GM18502 (cell line): ENCODE measurements at regions not wholly inside any gene's neighbourhood (a gene's known extent, or its start where the extent isn't known, plus 50 kb on each side); places are given as distances from the start of the nearest gene placed in this dataset.

Experiments used
- ATAC-seq: cut with Tn5 transposase; IDR thresholded peaks from one replicate; pipeline ENCODE4 v1.9.1; 2021; ENCODE audit warnings: mild to moderate bottlenecking; ENCODE audit not compliant: unreplicated experiment, poor library complexity

DNA sequence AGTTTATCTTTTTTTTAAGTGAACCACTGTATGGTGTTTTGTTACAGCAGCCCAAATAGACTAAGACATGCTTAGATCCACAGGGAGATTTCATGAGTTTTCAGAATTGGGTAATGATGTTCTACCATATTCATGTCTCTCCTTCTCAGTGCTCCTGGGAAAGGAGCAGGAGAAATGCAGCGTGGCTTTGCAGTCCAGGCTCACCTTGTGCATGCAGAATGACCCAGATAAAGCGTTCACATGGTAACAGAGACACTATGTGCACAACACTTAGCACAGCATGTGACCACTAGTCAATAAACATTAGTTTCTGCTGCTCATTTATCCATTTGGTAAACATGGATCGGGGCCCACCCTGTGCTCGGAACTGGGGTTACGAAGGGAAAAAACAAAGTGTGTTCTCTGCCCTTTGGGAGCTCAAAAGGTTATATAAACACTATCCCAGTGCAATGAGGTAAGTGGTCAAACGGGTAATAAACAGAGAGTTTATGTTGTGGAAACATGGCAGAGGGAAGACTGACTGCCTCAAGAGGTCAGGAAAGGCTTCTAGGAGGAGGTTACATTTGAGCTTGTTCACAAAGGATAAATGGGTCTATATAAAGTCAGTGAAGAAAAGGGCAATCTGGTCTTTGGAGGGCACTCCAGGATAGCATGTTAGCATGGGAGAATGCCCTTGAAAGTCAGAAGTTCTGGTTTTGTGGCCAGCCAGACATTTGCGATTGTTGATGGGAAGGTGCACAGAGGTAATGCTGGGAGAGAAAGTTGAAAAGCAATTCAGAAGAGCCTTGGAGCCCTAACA, 299.2 kb downstream of the TDRD15 start:
- no peak for ATAC-seq

DNA sequence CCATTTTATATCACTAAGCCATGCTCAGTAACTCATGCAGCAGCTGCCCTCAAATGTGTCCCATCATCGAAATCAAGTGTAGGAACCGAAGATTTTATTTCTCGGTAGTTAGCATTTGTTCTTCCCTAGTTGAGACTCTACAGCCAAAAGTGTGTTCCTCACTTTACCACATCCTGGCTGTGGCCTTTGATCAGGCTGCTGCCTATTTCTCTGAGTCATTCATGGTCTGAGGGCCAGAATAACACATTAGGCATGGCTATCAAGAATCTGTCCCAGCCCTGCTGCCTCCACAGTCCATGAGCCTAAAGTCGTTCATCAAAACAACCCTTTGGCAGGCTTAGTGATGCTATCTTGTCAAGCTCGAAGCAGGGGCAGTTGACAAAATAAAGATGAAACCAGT, 300.1 kb downstream of the TDRD15 start:
- no peak for ATAC-seq

DNA sequence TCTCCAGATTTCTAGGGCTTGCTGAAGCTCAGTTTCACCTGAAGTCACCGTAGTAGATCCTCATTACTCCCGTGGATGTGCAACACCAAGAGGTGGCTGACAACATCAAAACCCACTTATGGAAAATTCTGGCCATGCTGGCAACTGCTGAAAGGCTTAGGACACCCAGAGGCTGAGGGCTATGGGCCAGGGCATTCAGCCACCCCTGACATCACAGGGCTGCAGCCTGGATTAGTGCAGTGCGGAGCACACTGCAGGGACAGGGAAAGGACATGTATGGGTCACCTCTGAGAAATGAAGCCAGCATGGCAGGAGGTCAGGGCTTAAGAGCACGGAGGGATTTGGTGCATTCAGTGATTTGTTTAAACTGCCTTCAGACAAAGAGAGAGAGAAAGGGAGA, 300.6 kb downstream of the TDRD15 start:
- ATAC-seq, result no peak

DNA sequence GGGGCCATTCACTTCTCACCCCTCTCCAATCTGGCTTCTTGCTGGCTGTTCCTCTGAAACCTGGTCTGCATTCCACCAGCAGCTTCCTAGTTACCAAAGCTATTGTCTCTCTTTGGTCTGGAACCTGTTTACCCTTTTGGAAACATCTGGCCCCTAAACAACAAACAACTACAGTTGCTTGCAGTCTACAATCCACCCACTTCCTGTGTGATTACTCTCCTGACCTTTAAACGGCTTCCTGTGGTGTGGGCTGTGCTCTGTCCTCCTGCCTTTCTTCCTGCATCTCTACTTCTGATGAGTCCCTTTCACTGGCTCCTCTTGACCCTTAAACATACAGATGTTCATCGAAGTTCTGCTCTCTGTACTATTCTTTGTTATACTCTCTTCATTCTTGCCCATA, 303.8 kb downstream of the TDRD15 start:
- no peak for ATAC-seq

DNA sequence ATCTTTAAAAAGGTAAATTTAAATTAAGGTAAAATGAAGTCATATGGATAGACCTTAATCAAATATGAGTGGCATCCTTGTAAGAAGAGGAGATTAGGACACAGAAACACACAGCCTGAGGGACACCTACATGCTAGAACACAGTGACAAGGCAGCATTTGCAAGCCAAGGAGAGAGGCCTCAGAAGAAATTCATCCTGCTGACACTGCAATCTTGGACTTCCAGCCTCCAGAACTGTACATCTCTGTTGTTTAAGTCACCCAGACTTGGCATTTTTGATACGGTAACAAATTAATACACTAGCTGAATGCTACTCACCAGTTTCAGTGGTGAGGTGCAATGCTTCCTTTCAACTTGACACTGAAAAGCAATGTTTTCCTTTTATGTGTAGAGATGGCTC, 305.0 kb downstream of the TDRD15 start:
- no peak for ATAC-seq

DNA sequence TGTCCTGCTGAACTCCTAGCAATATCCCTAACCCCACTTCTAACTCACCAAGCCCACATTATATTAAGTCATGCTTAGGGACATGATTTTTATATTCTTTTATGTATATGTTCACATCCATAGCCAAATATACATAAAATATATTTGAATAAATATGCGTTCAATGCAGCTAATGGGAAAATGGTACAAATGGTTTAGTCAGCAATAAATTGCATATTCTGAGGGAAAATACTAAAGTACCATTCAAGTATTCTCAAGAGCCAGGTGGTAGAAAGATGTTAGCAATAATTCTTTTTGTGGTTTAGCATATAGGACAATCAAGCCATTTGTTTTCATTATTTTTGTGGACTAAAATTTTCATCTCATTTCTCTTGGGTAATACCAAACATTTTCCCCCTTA, 306.0 kb downstream of the TDRD15 start:
- ATAC-seq, result no peak

DNA sequence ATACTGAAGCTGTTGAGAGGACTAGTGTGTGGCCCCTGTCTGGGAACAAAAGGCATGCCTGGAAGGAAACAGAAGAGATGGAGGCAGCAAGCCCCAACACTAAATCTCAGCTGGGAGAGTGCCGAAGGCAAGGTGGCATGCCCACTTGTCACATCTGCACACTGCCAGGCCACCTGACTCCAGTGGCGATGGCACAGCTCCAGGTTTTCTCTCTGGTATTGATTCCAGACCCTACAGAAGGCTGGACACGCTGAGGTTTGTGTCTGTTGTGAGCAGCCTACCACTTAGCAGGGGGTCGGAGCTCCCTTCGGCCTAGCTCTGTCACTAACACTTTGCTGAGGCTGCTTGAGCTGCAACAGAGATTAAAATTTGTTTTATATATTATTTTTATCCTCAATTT, 307.3 kb downstream of the TDRD15 start:
- ATAC-seq, result no peak

DNA sequence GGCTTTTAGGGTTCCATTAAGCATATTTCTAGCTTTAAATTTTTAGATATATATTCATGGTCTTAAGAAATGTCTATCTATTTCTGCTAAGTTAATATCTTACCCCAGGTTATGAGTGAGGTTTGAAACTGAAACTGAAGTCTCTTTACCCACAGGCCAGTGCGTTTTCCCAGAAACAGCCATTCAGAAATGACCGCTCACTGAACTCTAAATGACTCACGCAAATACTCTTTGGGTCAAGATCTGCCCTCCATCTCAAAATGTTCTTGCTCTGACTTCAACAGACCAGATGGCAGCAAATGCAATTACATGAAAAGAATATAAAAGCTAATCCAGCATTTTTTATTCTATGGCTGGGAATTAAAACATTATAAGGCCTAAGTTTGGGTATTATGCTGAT, 315.2 kb downstream of the TDRD15 start:
- no peak for ATAC-seq

DNA sequence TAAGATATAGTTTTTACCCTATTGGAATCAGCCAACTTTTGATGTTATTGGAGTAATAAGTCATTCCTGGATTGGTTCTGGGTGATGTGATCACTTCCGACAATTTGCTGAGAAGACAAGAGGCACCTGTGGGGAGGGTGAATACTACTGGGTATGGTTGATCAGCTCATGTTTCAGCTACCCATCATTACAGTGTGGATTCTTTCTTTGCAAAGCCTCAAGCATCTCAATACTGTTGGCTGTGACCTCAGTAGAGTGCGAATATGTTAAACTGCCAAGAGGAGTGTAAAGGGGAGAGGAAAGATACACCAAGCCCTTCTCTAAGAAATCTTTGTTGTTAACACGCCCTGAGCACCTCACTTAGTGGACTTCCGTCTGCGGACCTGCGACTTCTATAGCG, 317.7 kb downstream of the TDRD15 start:
- ATAC-seq, result no peak

DNA sequence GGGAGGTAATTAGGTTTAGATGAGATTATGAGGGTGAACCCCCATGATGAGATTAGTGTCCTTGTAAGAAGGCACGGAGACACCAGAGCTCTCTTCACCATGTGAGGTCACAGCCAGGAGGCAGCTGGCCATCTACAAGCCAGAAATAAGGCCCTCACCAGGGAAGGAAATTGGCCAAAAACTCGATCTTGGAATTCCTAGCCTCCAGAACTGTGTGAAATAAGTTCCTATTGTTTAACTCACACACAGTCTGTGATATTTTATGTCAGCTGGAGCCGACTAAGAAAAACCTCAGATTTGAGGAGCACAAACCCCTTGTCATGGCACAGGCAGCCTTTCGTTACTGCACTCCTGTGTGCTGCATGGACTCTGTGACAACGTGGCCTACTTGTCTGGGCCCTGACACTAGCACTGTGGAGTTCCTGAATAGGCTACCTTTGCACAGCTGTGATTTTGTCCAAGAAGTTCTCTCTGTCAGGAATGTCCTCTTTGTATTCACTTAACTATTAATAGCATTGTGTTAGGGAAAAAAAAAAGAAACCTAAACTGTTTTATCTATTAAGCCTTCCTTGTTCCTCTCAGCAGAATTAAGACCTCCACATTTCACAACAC, 319.8 kb downstream of the TDRD15 start:
- ATAC-seq, result no peak

DNA sequence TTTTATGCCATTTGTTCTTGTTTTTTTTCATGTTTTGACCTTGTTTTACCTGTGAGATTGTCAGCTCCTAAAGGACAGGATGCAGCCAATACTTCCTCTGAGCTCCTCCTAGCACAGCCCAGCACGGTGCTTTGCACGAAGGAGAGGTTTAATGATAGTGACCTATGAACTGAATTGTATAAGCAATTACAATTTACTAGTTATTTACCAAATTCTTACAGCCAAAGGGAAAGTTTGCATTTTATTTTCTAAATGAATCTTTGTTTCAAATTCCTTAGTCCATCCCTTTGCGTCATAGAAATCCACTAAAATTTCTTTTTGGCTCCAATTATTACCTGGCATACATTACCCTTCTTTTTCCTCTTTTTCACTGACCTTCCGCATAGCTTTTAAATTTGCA, 326.1 kb downstream of the TDRD15 start:
- ATAC-seq, result no peak

DNA sequence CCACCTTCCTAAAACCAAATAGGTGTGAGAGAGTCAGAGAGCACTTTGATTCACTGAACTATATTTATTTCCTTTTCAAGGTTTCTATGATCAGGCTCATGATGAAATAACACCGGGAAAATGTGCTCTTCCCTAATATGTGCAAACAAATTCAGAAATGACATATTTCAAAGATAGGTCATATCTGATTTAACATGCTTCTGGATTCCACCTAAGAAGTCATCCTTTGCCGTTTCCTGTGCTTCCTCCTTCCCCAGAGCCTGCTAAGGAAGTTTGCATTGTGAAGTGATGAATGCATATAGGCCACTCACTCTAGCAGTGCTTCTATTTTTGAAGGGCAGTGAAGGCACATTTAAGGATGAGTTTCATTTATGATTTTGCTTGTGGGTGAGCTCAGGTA, 327.6 kb downstream of the TDRD15 start:
- no peak for ATAC-seq

DNA sequence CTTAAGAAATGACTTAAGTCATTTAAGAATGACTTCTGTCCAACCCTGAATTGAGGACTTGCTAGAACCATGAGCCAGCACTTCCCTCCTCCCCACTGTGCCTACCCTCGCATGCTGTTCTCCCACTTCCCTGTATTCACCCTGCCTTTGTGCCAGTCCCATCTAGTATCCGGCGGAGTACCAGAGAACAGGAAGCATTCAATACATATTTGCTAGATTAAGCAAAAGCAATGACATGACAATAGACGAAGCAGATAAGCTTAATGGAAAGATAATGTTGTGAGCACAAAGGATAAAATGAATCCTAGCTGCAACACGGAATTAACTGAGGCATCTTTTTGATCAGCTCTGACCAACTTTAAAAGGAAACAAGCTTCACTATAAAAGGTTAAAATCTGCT, 328.5 kb downstream of the TDRD15 start:
- no peak for ATAC-seq

DNA sequence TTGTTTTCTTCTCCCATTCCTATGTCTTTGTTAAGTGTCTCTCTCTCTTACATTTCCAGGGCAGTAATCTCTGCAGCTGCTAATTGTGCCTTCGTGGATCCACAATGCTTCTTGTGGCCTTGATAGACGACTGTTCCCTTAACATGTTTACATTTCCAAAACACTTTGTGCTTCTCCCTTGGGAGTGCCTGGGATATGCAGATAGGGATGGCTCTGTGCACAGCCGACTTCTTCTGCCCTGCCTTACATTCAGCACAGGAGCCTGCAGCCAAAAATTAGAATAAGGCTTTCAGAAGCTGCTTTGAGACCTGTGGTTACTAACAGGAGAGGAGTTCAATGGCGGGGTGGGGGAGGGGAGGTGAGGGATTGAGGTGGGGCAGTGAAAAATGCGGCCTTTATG, 328.9 kb downstream of the TDRD15 start:
- ATAC-seq, result no peak

DNA sequence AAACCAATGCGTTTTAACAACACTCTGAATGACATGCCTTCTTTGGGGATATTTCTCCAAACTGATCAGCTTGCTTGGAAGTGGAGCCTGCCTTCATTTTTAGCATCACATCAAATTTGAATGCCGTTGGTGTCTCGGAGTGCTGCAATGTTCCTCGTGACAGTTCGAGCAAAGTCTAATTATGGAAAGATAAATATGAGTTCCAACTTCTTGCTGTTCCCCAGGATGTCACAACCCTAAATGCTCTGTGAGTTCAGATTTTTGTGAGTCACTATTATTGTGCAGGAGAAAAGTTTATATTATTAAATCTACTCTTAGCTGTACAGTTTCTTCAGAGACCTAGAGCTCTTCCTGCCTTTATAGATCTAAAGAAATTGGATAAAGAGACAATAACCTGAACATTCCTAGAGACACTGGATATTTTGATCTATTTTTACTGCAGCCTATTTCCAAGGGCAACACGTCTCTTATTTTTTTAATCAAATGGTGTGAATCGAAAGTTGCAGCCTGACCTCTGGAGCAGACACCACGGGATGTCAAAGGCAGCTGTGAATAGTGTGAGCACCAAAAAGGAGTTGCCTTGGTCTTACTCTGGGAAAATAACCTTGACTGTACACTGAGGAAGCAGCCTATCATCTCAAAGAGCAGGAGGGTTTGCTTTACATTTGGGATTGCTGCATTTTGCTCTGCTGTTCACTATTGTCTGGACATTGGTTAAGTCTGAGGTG, 330.1 kb downstream of the TDRD15 start:
- no peak for ATAC-seq

DNA sequence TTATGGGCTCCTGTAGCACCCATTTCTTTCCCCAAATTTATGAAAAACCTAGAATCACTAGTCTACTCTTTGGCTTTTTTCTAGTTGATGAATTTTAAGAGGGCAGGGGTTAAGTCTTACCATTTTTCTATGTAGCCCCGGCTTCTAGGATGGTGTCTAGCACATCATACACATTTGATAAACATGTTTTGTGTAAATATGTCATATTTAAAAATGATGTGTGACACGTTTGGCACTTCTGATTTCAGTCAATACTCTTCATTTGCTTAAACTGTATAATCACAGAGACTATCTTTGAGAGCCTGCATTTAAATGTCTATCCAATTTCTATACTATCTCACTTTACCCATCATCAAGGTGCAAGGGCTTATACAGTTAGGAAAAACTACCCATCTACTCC, 331.1 kb downstream of the TDRD15 start:
- ATAC-seq, result no peak

DNA sequence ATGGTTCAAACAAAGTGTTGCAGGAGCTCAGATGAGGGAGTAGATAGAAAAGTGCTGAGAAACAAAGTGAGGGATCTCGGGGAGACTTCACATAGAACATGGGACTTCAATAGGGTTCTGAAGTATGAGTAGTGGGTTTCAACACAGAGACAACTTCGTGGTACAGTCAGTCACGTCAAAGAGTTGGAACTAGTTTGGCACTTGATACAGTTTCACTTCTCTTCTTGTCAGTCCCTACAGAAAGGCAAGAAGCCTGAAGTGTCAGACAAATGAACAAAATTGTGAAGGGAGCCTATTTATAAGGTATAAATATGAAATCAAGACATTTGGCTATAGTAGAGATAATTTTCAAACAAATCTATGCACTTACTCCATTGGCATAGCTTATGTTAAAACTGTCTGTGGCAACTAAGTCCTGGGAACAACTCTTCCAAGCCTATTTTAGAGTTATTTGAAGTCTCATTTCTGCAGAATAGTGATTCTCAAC, 338.0 kb downstream of the TDRD15 start:
- ATAC-seq, result no peak

DNA sequence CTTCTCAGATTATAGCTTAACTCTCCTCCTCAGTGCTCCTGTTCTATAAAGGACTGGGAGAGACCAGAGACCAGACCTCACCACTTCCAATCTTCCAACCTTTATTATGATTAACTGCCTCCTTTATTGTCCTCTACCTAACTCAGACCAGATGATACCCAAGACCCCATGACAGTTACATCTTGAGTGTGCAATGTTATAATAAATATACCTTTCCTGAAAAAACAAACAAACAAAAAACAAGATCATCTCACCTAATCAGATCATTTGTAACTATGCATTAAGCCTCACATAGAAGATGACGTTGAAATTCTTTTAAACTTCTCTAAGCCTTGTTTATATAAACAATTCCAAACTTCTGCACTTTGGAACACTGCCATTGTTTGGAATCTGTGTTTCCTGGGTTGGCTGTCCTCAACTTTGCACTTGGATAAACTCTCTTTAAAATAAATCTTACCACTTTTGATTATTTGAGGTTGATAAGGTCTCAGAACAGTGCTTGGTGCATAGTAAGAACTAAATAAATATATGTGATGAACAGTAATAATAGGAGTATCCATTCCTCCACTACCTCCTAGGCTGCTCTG, 342.7 kb downstream of the TDRD15 start:
- ATAC-seq, result no peak

DNA sequence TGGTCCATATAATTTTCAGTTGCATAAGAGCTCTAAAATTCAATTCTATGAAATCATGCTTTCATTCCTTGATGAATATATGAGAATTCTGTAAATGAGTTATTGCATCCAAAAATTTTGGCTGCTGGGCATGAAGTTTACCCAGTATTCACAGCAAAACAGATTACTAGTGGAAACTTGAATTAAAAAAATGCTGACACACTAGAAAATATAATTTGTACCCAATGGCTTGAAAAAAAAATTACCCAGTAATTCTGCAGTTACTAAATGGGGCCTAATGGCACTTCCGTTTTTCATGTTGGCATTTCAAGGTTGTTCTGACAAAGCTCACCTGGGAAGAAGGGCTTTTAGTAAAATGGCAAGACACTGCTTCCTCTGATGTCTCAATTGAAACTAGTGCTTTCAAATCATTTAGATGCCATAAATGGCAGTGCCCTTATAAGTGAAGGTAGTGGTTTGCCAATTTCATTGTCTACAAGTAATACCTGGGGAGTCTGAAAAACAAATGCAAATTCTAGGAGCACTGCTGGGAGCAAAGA, 343.6 kb downstream of the TDRD15 start:
- ATAC-seq, result no peak

DNA sequence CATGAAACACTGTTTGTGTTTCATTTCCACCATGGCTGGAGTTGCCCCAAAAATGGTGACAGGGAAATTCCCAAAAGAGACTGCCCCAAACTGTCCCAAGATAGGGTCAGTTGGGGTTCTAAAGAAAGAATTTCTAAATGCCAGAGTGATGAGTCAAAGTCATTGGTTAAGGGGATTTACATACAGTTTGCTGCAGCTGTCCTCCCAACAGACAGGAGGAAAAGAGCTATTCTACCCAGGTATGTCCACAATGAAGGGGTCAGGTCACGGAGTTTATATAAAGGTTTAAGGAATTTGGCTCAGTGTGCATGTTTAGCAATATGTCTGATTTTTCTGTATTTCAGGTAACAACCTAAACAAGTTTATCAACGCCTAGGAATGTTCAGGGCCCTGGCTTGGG, 344.1 kb downstream of the TDRD15 start:
- ATAC-seq, result no peak

DNA sequence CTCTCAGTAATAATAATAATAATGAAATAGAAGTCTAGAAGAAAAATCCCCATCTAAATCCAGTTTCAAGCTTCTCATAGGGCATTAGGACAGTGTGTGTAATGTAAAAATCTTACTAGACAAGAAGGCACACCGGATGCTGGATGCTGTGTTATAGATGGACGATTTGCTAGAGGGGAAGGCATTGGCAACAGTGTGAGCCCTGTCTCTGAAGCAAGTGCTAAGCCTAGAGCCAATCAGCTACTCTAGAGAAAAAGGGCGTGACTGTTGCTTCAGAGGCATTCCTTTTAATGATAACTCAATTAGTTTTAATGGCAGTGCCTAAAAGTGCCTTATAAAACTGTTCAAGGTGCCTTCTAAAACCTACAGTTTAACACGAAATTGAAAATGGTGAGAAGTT, 344.9 kb downstream of the TDRD15 start:
- no peak for ATAC-seq
